A549 (cell line): ENCODE measurements at regions not wholly inside any gene's neighbourhood (a gene's known extent, or its start where the extent isn't known, plus 50 kb on each side); places are given as distances from the start of the nearest gene placed in this dataset.

Source experiments
- ATAC-seq, 2 experiments: fragments of 200-7000 bp in 1 of 2; fragments of >200 bp in 1 of 2; cut with Nextera tagmentation in 1 of 2; cut with Tn5 transposase in 1 of 2; 3 replicates each; pipeline versions ENCODE4 v1.8.0 to v1.9.1; 2018 to 2020; ENCODE audit warnings: mild to moderate bottlenecking in 1 of 2, moderate library complexity in 1 of 2
- CTCF ChIA-PET: fragments of 300-600 bp; sonication (Branson Sonifier 250); formaldehyde crosslinking; extraction: SDS; loops from one replicate; lab custom pipeline; 2021; ENCODE audit warnings: antibody characterized with exemption, inconsistent platforms; lab: Yijun Ruan, JAX
- POLR2A ChIA-PET: fragments of 350-600 bp; formaldehyde crosslinking; extraction: SDS; loops from one replicate; lab custom pipeline; 2021; ENCODE audit warnings: antibody characterized with exemption, inconsistent platforms; lab: Yijun Ruan, JAX
- DNase-seq, 2 experiments: peaks; one replicate each; pipeline versions ENCODE4 v3.0.0 to v3.0.0-alpha.2; 2011 to 2016; ENCODE audit warnings: low read depth in 1 of 2, low spot score in 1 of 2
- FAIRE-seq: peaks from 2 replicates; lab custom pipeline; 2011; peaks lifted over from hg19 to GRCh38; lab: Jason Lieb, UNC
- H3K27ac ChIP-seq, 2 experiments: fragments of >200 bp; sonication (Bioruptor Twin); formaldehyde crosslinking; 3 replicates each; pipeline ENCODE4 v1.5.1; 2016 to 2017
- H3K4me1 ChIP-seq: fragments of >200 bp; sonication (Bioruptor Twin); formaldehyde crosslinking; 3 replicates; pipeline ENCODE4 v1.6.1; 2016
- H3K4me2 ChIP-seq: fragments of >200 bp; sonication (Bioruptor Twin); formaldehyde crosslinking; 3 replicates; pipeline ENCODE4 v1.6.1; 2016
- H3K4me3 ChIP-seq: fragments of >200 bp; sonication (Bioruptor Twin); formaldehyde crosslinking; 3 replicates; pipeline ENCODE4 v1.5.1; 2016
- H3K9me3 ChIP-seq: fragments of >200 bp; sonication (Bioruptor Twin); formaldehyde crosslinking; 3 replicates; pipeline ENCODE4 v1.6.1; 2016
- BHLHE40 ChIP-seq: IDR thresholded peaks from 2 replicates; pipeline ENCODE4 v1.6.1; 2012; ENCODE audit warnings: low read depth, low read length, inconsistent platforms
- CBX2 ChIP-seq: fragments of 200-600 bp; sonication (generic); IDR thresholded peaks from 2 replicates; pipeline ENCODE4 v1.6.1; 2016; ENCODE audit warnings: low read depth, mild to moderate bottlenecking, borderline replicate concordance
- CBX8 ChIP-seq: fragments of 200-600 bp; sonication (generic); IDR thresholded peaks from 2 replicates; pipeline ENCODE4 v1.6.1; 2016
- CHD4 ChIP-seq: fragments of 200-600 bp; sonication (generic); IDR thresholded peaks from 2 replicates; pipeline ENCODE4 v1.6.1; 2016; ENCODE audit warnings: antibody characterized with exemption, mild to moderate bottlenecking, borderline replicate concordance
- EHF ChIP-seq: fragments of 250-450 bp; sonication (Bioruptor Pico); IDR thresholded peaks from 2 replicates; pipeline ENCODE4 v1.5.0; 2020; ENCODE audit warnings: mild to moderate bottlenecking
- ELK1 ChIP-seq: fragments of 150-350 bp; IDR thresholded peaks from 2 replicates; pipeline ENCODE4 v1.6.1; 2014; ENCODE audit warnings: low read depth, mild to moderate bottlenecking, low read length
- EP300 ChIP-seq, 2 experiments: fragments of >200 bp; sonication (Bioruptor Twin); formaldehyde crosslinking; IDR thresholded peaks; 2 replicates in 1 of 2; 3 replicates in 1 of 2; pipeline ENCODE4 v1.6.1; 2016 to 2017
- ESRRA ChIP-seq: fragments of 150-350 bp; IDR thresholded peaks from 2 replicates; pipeline ENCODE4 v1.6.1; 2014; ENCODE audit warnings: mild to moderate bottlenecking, low read length, borderline replicate concordance
- GATA3 ChIP-seq: IDR thresholded peaks from 2 replicates; pipeline ENCODE4 v1.6.1; 2012; ENCODE audit warnings: borderline replicate concordance
- HDAC2 ChIP-seq: fragments of 200-600 bp; sonication (generic); IDR thresholded peaks from 2 replicates; pipeline ENCODE4 v1.6.1; 2016
- HES2 ChIP-seq: fragments of >200 bp; sonication (Bioruptor Twin); formaldehyde crosslinking; IDR thresholded peaks from 2 replicates; pipeline ENCODE4 v1.6.1; 2016
- HOXA7 ChIP-seq: fragments of 250-450 bp; sonication (Bioruptor Pico); IDR thresholded peaks from 2 replicates; pipeline ENCODE4 v1.5.0; 2020; ENCODE audit warnings: mild to moderate bottlenecking, moderate library complexity
- JUN ChIP-seq, 2 experiments: fragments of >200 bp; sonication (Bioruptor Twin); formaldehyde crosslinking; IDR thresholded peaks; 2 replicates in 1 of 2; 3 replicates in 1 of 2; pipeline ENCODE4 v1.6.1; 2016 to 2017
- JUNB ChIP-seq: fragments of >200 bp; sonication (Bioruptor Twin); formaldehyde crosslinking; IDR thresholded peaks from 2 replicates; pipeline ENCODE4 v1.6.1; 2016
- KDM1A ChIP-seq: fragments of 200-600 bp; sonication (generic); IDR thresholded peaks from 2 replicates; pipeline ENCODE4 v1.6.1; 2016; ENCODE audit warnings: low read depth, mild to moderate bottlenecking
- MAZ ChIP-seq: fragments of 150-350 bp; IDR thresholded peaks from 2 replicates; pipeline ENCODE4 v1.6.1; 2014; ENCODE audit warnings: antibody characterized with exemption, low read depth, low read length, borderline replicate concordance
- MYC ChIP-seq: IDR thresholded peaks from 2 replicates; pipeline ENCODE4 v1.6.1; 2012; ENCODE audit warnings: mild to moderate bottlenecking, inconsistent platforms, low read length, improper control_type of control experiment, borderline replicate concordance
- POLR2A ChIP-seq: IDR thresholded peaks from 2 replicates; pipeline ENCODE4 v1.6.1; 2012; ENCODE audit warnings: mild to moderate bottlenecking, low read length
- RCOR1 ChIP-seq: fragments of 150-350 bp; IDR thresholded peaks from 2 replicates; pipeline ENCODE4 v1.6.1; 2014; ENCODE audit warnings: antibody characterized with exemption, low read length, low read depth
- REST ChIP-seq: fragments of 200-600 bp; sonication (generic); IDR thresholded peaks from 2 replicates; pipeline ENCODE4 v1.6.1; 2016; ENCODE audit warnings: antibody characterized with exemption, mild to moderate bottlenecking, moderate library complexity
- USF2 ChIP-seq: fragments of 450-650 bp; IDR thresholded peaks from 2 replicates; pipeline ENCODE4 v1.6.1; 2014; ENCODE audit warnings: antibody characterized with exemption
- ZSCAN20 ChIP-seq: fragments of 250-450 bp; sonication (Bioruptor Pico); IDR thresholded peaks from 2 replicates; pipeline ENCODE4 v1.8.0; 2022; ENCODE audit warnings: mild to moderate bottlenecking, moderate library complexity
- WGBS: methylation state at CpG from one replicate; pipeline ENCODE4 v1.1.6; 2017; ENCODE audit errors: missing lambda C conversion rate; 5-methylcytosine and 5-hydroxymethylcytosine counted together

GRCh38 chr6:138640028-138640427 lies 133.5 kb upstream of the CCDC28A start:
- DNase-seq: no peak
- Histone ChIP-seq H3K4me3 (no peak overlapping the region), H3K4me1 (no peaks in the 10 kb centered on the region), H3K4me2 (no peak overlapping the region), H3K27ac (no peak overlapping the region), H3K9me3 (no peaks in the 10 kb centered on the region)
- TF ChIP-seq BHLHE40 (no peak), CHD4 (no peak), CBX8 (no peak)
- ChIA-PET POLR2A (no interaction called here), CTCF (interaction anchor here (0.5 kb wide), 1 partner anchor 12 kb away, joined by 3 read pairs; no protein-coding TSS in a partner anchor)
- ATAC-seq: no peak
- WGBS: 97% methylated on average over 2 of the region's 2 CpGs
- FAIRE-seq: no peak

GRCh38 chr6:138643210-138643609 lies 130.4 kb upstream of the CCDC28A start:
- Histone ChIP-seq H3K4me2 (no peak overlapping the region), H3K9me3 (no peaks in the 10 kb centered on the region), H3K4me3 (no peak overlapping the region), H3K27ac (no peak overlapping the region)
- ATAC-seq: no peak
- 96% methylated on average over 2 of the region's 2 CpGs for WGBS
- CTCF ChIA-PET: no interaction called here
- no peak for DNase-seq
- FAIRE-seq: no peak
- TF ChIP-seq USF2: no peak
- no peak for TF ChIP-seq HDAC2
- TF ChIP-seq RCOR1: no peak
- TF ChIP-seq KDM1A: no peak
- TF ChIP-seq CBX2: no peak
- no peak for TF ChIP-seq HES2
- TF ChIP-seq JUNB: no peak
- TF ChIP-seq ZSCAN20 (CRISPR knock-in tag): no peak
- no peak for TF ChIP-seq ELK1
- no peak for TF ChIP-seq ESRRA
- TF ChIP-seq MYC: no peak
- TF ChIP-seq EHF: no peak
- TF ChIP-seq CHD4: no peak
- TF ChIP-seq GATA3: no peak
- no peak for TF ChIP-seq REST
- no peak for TF ChIP-seq EP300 (IDR thresholded peaks at IDR 0.05)
- TF ChIP-seq HOXA7 (CRISPR knock-in tag): no peak
- no peak for TF ChIP-seq JUN (IDR thresholded peaks at IDR 0.05)
- no peak for TF ChIP-seq MAZ
- no peak for TF ChIP-seq POLR2A
- TF ChIP-seq, all 56 proteins: peak for 0
- no peaks in the 10 kb centered on the region for H3K4me1 ChIP-seq
- POLR2A ChIA-PET: no interaction called here
